Stimulated activated CD4-positive, alpha-beta T cell treated with anti-CD3 and anti-CD28 coated beads, Interleukin-15, amount 100 ng/mL, for 48 hours (primary cell): ENCODE measurements at regions not wholly inside any gene's neighbourhood (a gene's known extent, or its start where the extent isn't known, plus 50 kb on each side); places are given as distances from the start of the nearest gene placed in this dataset.
"Not testable (repeated sequence)": the region's sequence is repeated elsewhere in the genome, so short reads cannot be mapped to it uniquely, and the experiment has no call there.

ENCODE experiments used
- DNase-seq, 2 donors: peaks; one replicate each; pipeline ENCODE4 v3.0.0-alpha.2; 2020; ENCODE audit warnings: low read depth in 2 of 2

GRCh38 chr21:17032141-17032655 lies 480.6 kb upstream of the CXADR start:
- no peak for DNase-seq

- DNase-seq, result no peak
Observed at GRCh38 chr21:17044696-17045095, 468.1 kb upstream of the CXADR start.

GRCh38 chr21:17045214-17045853 lies 467.5 kb upstream of the CXADR start:
- no peak for DNase-seq

- no peak for DNase-seq
Observed at GRCh38 chr21:17048974-17049373, 463.9 kb upstream of the CXADR start.

- no peak for DNase-seq
Observed at GRCh38 chr21:17050156-17050555, 462.7 kb upstream of the CXADR start.

- DNase-seq, result no peak
Observed at GRCh38 chr21:17050646-17051045, 462.2 kb upstream of the CXADR start.

- DNase-seq, result no peak
Observed at GRCh38 chr21:17051054-17051453, 461.8 kb upstream of the CXADR start.

GRCh38 chr21:17053321-17053720 lies 459.5 kb upstream of the CXADR start:
- no peak for DNase-seq

- no peak for DNase-seq
Observed at GRCh38 chr21:17059936-17060335, 452.9 kb upstream of the CXADR start.

- DNase-seq, result no peak
Observed at GRCh38 chr21:17066006-17066405, 446.8 kb upstream of the CXADR start.

- DNase-seq, result no peak
Observed at GRCh38 chr21:17071093-17071492, 441.8 kb upstream of the CXADR start.

- no peak for DNase-seq
Observed at GRCh38 chr21:17081193-17081592, 431.6 kb upstream of the CXADR start.

GRCh38 chr21:17082843-17083483 lies 429.9 kb upstream of the CXADR start:
- no peak for DNase-seq

- DNase-seq, result no peak
Observed at GRCh38 chr21:17085707-17086106, 427.1 kb upstream of the CXADR start.

- DNase-seq, result no peak
Observed at GRCh38 chr21:17088500-17088899, 424.3 kb upstream of the CXADR start.

GRCh38 chr21:17089091-17089491 lies 423.8 kb upstream of the CXADR start:
- no peak for DNase-seq

- DNase-seq, result no peak
Observed at GRCh38 chr21:17101696-17102095, 411.1 kb upstream of the CXADR start.

- no peak for DNase-seq
Observed at GRCh38 chr21:17105932-17106331, 406.9 kb upstream of the CXADR start.

GRCh38 chr21:17114045-17114444 lies 398.8 kb upstream of the CXADR start:
- DNase-seq, result no peak

GRCh38 chr21:17118638-17119384 lies 394.0 kb upstream of the CXADR start:
- DNase-seq, result no peak

- DNase-seq, result no peak
Observed at GRCh38 chr21:17119466-17120297, 393.2 kb upstream of the CXADR start.

- DNase-seq, result not testable (repeated sequence)
Observed at GRCh38 chr21:17127395-17127794, 385.4 kb upstream of the CXADR start.
